Head of caudate nucleus (tissue), 42 donors: ENCODE measurements at regions not wholly inside any gene's neighbourhood (a gene's known extent, or its start where the extent isn't known, plus 50 kb on each side); places are given as distances from the start of the nearest gene placed in this dataset.

ENCODE experiments used
- DNase-seq, 42 donors: peaks; one replicate each; pipeline versions ENCODE4 v3.0.0 to v3.0.0-alpha.2; 2020 to 2021; ENCODE audit warnings: mixed read lengths in 7 of 42
- intact Hi-C: fragments of 100-400 bp; cut with DNase I; formaldehyde crosslinking; loops from one replicate; pipeline ENCODE4 v1.15.0; 2022

- no peak for DNase-seq
- intact Hi-C loops = no loop called here
These were observed 410.6 kb downstream of the SPRY1 start for GRCh38 chr4:123807187-123807586.

GRCh38 chr4:123807866-123808265 is 411.3 kb downstream of the SPRY1 start:
- intact Hi-C loops = no loop called here

GRCh38 chr4:123809864-123810263 is 413.3 kb downstream of the SPRY1 start:
- no peak for DNase-seq
- intact Hi-C loops = no loop called here

More at GRCh38 chr4:123807866-123808265, 411.3 kb downstream of the SPRY1 start:
- DNase-seq = no peak

GRCh38 chr4:123812066-123812390 is 415.4 kb downstream of the SPRY1 start:
- intact Hi-C loops = no loop called here

GRCh38 chr4:123813901-123814300 is 417.3 kb downstream of the SPRY1 start:
- no peak for DNase-seq
- intact Hi-C loops = no loop called here

More at GRCh38 chr4:123812066-123812390, 415.4 kb downstream of the SPRY1 start:
- DNase-seq = no peak

- DNase-seq = no peak
- intact Hi-C loops = no loop called here
These were observed 419.9 kb downstream of the SPRY1 start for GRCh38 chr4:123816462-123816861.

GRCh38 chr4:123817025-123817688 is 420.6 kb downstream of the SPRY1 start:
- DNase-seq = no peak
- intact Hi-C loops = no loop called here

- no peak for DNase-seq
- intact Hi-C loops = no loop called here
These were observed 422.9 kb downstream of the SPRY1 start for GRCh38 chr4:123819362-123820035.

GRCh38 chr4:123821861-123822260 is 425.3 kb downstream of the SPRY1 start:
- no peak for DNase-seq
- intact Hi-C loops = no loop called here

- intact Hi-C loops = no loop called here
These were observed 425.8 kb downstream of the SPRY1 start for GRCh38 chr4:123822353-123822752.

GRCh38 chr4:123823244-123823643 is 426.6 kb downstream of the SPRY1 start:
- DNase-seq = no peak
- intact Hi-C loops = no loop called here

More at GRCh38 chr4:123822353-123822752, 425.8 kb downstream of the SPRY1 start:
- DNase-seq = no peak

GRCh38 chr4:123824524-123824923 is 427.9 kb downstream of the SPRY1 start:
- intact Hi-C loops = no loop called here
- no peak for DNase-seq

GRCh38 chr4:123825596-123826291 is 429.1 kb downstream of the SPRY1 start:
- intact Hi-C loops = no loop called here
- no peak for DNase-seq

- no peak for DNase-seq
- intact Hi-C loops = no loop called here
These were observed 430.3 kb downstream of the SPRY1 start for GRCh38 chr4:123826896-123827295.

GRCh38 chr4:123827511-123827910 is 430.9 kb downstream of the SPRY1 start:
- intact Hi-C loops = no loop called here
- peak in 21 of 42 donors; percentile 4 to 61 (median 22) for DNase-seq

GRCh38 chr4:123830930-123831329 is 434.3 kb downstream of the SPRY1 start:
- no peak for DNase-seq
- intact Hi-C loops = no loop called here

- peak in 33 of 42 donors; percentile 6 to 73 (median 34) for DNase-seq
- intact Hi-C loops = no loop called here
These were observed 435.8 kb downstream of the SPRY1 start for GRCh38 chr4:123832173-123833026.

GRCh38 chr4:123833171-123833643 is 436.6 kb downstream of the SPRY1 start:
- intact Hi-C loops = no loop called here
- DNase-seq = no peak

GRCh38 chr4:123835831-123836590 is 439.4 kb downstream of the SPRY1 start:
- no peak for DNase-seq
- intact Hi-C loops = no loop called here
